Neural crest cell (in vitro differentiated cells): ENCODE measurements at regions not wholly inside any gene's neighbourhood (a gene's known extent, or its start where the extent isn't known, plus 50 kb on each side); places are given as distances from the start of the nearest gene placed in this dataset.

Experiments
- DNase-seq: peaks from one replicate; pipeline ENCODE4 v3.0.0; 2021; ENCODE audit warnings: low read depth, mixed read lengths, low spot score
- H3K27ac Mint-ChIP-seq: one replicate; pipeline ENCODE4 v1.8.0; 2021; ENCODE audit warnings: mild to moderate bottlenecking, mixed read lengths; ENCODE audit not compliant: unreplicated experiment
- H3K27me3 Mint-ChIP-seq: 2 replicates; pipeline ENCODE4 v1.8.0; 2021; ENCODE audit warnings: low read depth, mild to moderate bottlenecking, mixed read lengths
- H3K36me3 Mint-ChIP-seq: 2 replicates; pipeline ENCODE4 v1.8.0; 2021; ENCODE audit warnings: low read depth, mild to moderate bottlenecking, mixed read lengths
- H3K4me1 Mint-ChIP-seq: 2 replicates; pipeline ENCODE4 v1.8.0; 2021; ENCODE audit warnings: mixed read lengths
- H3K4me3 Mint-ChIP-seq: one replicate; pipeline ENCODE4 v1.8.0; 2021; ENCODE audit warnings: mild to moderate bottlenecking, mixed read lengths
- H3K9me3 Mint-ChIP-seq: 2 replicates; pipeline ENCODE4 v1.8.0; 2021; ENCODE audit warnings: mixed read lengths
- TF ChIP-seq, protein P1 (sequence below): fragments of 200-600 bp; sonication (generic); conservative IDR thresholded peaks from 2 replicates; pipeline ENCODE4 v1.5.0; 2021; ENCODE audit warnings: antibody characterized with exemption, mild to moderate bottlenecking

DNA sequence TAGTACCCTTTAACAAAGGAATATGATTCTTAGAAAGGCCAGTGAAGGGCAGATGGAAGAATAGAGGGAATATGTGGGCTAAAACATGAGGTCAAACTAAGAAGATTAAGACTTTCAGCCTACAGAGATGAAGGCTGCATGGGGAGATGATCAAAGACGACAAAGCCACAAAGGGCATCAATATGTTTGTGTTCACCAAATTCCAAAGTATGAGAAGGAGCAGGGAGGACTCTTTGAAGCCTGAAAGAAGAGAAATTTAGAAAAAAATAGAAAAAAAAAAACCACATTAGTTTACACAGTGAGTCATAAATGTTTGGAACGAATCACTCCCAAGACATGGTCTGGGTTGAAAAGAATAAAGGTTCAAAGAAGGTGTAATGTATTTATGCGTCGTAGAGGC, 131.8 kb downstream of the NEDD1 start:
- Mint-ChIP-seq H3K36me3 (peaks cover 2% of the 10 kb centered on the region), H3K4me3 (no peak overlapping the region), H3K27me3 (no peaks in the 10 kb centered on the region), H3K4me1 (peaks cover 16% of the 10 kb centered on the region), H3K9me3 (peaks cover 3% of the 10 kb centered on the region), H3K27ac (no peak overlapping the region)
- TF ChIP-seq, protein P1, sequence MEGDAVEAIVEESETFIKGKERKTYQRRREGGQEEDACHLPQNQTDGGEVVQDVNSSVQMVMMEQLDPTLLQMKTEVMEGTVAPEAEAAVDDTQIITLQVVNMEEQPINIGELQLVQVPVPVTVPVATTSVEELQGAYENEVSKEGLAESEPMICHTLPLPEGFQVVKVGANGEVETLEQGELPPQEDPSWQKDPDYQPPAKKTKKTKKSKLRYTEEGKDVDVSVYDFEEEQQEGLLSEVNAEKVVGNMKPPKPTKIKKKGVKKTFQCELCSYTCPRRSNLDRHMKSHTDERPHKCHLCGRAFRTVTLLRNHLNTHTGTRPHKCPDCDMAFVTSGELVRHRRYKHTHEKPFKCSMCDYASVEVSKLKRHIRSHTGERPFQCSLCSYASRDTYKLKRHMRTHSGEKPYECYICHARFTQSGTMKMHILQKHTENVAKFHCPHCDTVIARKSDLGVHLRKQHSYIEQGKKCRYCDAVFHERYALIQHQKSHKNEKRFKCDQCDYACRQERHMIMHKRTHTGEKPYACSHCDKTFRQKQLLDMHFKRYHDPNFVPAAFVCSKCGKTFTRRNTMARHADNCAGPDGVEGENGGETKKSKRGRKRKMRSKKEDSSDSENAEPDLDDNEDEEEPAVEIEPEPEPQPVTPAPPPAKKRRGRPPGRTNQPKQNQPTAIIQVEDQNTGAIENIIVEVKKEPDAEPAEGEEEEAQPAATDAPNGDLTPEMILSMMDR = no peak
- no peak for DNase-seq

DNA sequence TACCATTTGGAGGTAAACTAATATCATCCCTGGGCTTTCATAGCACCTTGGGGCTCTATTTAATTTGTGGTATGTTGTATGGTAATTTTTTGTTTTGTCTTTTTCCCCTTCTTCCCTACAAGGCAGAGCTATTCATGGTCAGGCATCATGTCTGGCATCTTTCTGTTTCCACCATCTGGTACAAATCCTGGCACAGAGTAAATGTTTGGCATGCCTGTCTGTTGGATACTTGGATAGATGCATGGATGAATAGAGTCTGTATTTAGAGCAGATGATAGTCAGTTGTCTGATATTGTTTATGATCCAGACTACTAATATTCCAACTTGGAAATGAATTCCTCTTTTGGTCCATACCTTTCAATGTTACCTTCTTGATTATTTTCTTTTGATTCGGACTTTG, 139.8 kb downstream of the NEDD1 start:
- DNase-seq = no peak
- H3K27ac Mint-ChIP-seq = no peak overlapping the region
- H3K4me3 Mint-ChIP-seq = no peak overlapping the region
- no peaks in the 10 kb centered on the region for H3K36me3 Mint-ChIP-seq
- TF ChIP-seq, protein P1 = no peak
- no peaks in the 10 kb centered on the region for H3K27me3 Mint-ChIP-seq
- peaks cover 27% of the 10 kb centered on the region for H3K4me1 Mint-ChIP-seq
- peaks cover 5% of the 10 kb centered on the region for H3K9me3 Mint-ChIP-seq

DNA sequence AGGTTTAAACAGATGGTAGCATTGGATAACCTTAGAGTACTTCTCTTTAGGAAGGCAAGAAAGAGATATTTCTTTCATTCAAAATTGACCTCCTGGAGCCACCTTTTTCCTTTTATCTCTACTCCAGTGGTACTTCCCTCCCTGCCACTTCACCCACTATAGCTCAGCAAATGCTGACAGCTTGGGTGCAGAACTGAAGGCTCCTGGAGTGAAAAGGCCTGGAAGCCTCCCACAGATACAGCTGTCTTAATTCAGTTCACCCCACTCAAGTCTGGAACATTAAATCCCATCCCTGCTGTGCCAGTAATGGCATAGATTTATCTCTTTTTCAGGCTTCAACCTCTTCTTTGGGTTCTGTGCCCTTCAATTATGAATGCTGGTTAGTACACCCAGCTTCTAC, 140.3 kb downstream of the NEDD1 start:
- Mint-ChIP-seq H3K4me1 (peaks cover 27% of the 10 kb centered on the region), H3K9me3 (peaks cover 5% of the 10 kb centered on the region), H3K27ac (no peak overlapping the region), H3K36me3 (no peaks in the 10 kb centered on the region), H3K27me3 (no peaks in the 10 kb centered on the region), H3K4me3 (no peak overlapping the region)
- TF ChIP-seq, protein P1 = no peak
- DNase-seq = no peak

DNA sequence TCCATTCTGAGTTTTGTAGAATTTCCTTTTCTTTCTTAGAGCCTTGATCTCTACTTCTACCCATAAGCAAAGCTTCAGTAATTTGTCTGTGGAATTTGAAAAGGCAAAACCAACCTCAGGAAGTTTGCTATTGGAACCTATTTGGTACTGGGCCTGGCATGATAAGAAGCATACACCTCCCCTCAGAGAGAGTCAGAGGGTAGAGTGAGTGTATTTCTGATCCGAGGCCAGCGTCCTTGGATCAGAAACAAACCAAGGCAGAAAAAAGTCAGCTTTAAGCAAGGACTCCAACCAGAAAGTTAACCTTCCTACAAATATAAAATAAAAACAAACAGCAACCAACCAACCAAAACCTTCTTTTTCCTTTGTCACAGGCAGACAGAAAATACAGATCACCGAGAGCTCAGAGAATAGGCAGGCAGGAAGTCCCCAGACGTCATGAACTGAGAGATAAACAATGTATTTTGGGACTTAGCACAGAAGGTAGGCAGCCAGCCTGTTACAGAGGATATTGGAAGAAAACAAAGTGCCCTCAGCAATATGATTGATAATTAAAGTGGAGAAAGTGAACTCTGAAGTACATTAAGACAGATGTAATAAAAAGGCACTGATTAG, 141.5 kb downstream of the NEDD1 start:
- H3K27ac Mint-ChIP-seq = peak overlapping the region; percentile 76
- no peak for DNase-seq
- TF ChIP-seq, protein P1 = no peak
- peaks cover 27% of the 10 kb centered on the region for H3K4me1 Mint-ChIP-seq
- no peaks in the 10 kb centered on the region for H3K36me3 Mint-ChIP-seq
- H3K27me3 Mint-ChIP-seq = no peaks in the 10 kb centered on the region
- H3K4me3 Mint-ChIP-seq = no peak overlapping the region
- H3K9me3 Mint-ChIP-seq = peaks cover 5% of the 10 kb centered on the region

DNA sequence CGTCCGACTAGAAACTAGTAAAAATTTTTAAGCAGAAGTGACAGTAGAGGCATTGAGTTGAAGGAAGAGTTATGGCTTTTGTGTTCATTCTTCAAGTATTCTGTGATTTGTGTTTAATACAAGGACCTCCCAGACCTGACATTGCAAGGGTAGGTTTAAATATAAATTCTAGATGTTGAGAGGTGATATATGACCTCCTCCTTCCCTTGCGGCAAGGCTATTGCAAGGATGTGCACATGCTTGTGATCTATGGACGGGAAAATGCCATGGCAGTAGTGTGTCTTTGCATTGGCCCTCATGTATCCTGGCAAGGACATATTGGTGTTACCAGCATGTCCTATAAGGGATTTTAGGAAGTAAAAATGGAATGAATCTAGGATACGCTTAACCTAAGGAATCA, 143.5 kb downstream of the NEDD1 start:
- peaks cover 27% of the 10 kb centered on the region for H3K4me1 Mint-ChIP-seq
- DNase-seq = no peak
- H3K4me3 Mint-ChIP-seq = no peak overlapping the region
- peaks cover 11% of the 10 kb centered on the region for H3K9me3 Mint-ChIP-seq
- H3K36me3 Mint-ChIP-seq = no peaks in the 10 kb centered on the region
- H3K27me3 Mint-ChIP-seq = no peaks in the 10 kb centered on the region
- TF ChIP-seq, protein P1 = no peak
- no peak overlapping the region for H3K27ac Mint-ChIP-seq

DNA sequence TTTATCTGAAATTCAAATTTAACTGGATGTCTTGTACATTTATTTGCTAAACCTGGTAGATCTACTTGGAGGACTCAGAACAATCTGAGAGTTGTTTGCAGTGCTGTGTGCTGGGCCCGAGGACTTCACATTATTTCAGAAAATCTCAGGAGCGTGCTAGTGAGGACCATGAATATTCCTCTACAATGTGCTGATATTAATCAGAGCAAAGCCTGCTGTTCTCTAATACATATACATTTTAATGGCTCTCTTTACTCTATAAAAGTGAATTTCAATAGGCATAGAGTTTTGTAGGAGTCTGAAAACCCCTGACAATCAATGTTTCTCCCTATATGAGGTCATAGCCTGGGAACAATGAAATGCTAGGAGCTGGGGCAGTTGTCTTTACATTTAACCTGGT, 144.3 kb downstream of the NEDD1 start:
- H3K4me3 Mint-ChIP-seq = no peak overlapping the region
- H3K27me3 Mint-ChIP-seq = no peaks in the 10 kb centered on the region
- H3K4me1 Mint-ChIP-seq = peaks cover 27% of the 10 kb centered on the region

More for the DNA sequence above, 144.3 kb downstream of the NEDD1 start:
- TF ChIP-seq, protein P1 = no peak
- Mint-ChIP-seq H3K27ac (no peak overlapping the region), H3K9me3 (peaks cover 11% of the 10 kb centered on the region), H3K36me3 (peaks cover 2% of the 10 kb centered on the region)
- DNase-seq = no peak
